Loucy (cell line): ENCODE measurements at regions not wholly inside any gene's neighbourhood (a gene's known extent, or its start where the extent isn't known, plus 50 kb on each side); places are given as distances from the start of the nearest gene placed in this dataset.

ENCODE experiments used
- H2AFZ ChIP-seq: fragments of 200-600 bp; sonication (generic); 2 replicates; pipeline ENCODE4 v1.6.0; 2016; ENCODE audit warnings: antibody characterized with exemption, mild to moderate bottlenecking, low read length, moderate library complexity
- H3F3A ChIP-seq: fragments of 200-600 bp; 2 replicates; pipeline ENCODE4 v1.6.0; 2016; ENCODE audit warnings: antibody characterized with exemption, low read depth, mild to moderate bottlenecking
- H3K27me3 ChIP-seq: fragments of 200-600 bp; sonication (generic); 2 replicates; pipeline ENCODE4 v1.6.1; 2014; ENCODE audit warnings: low read length, mild to moderate bottlenecking; ENCODE audit not compliant: insufficient read depth, poor library complexity, severe bottlenecking
- H3K36me3 ChIP-seq: fragments of 200-600 bp; sonication (generic); 2 replicates; pipeline ENCODE4 v1.6.1; 2016; ENCODE audit warnings: low read length; ENCODE audit not compliant: insufficient read depth
- H3K4me1 ChIP-seq: fragments of 200-600 bp; sonication (generic); 2 replicates; pipeline ENCODE4 v1.5.1; 2014; ENCODE audit warnings: low read length, mild to moderate bottlenecking; ENCODE audit not compliant: insufficient read depth, poor library complexity, severe bottlenecking
- H3K4me2 ChIP-seq: fragments of 200-600 bp; sonication (generic); 2 replicates; pipeline ENCODE4 v1.6.0; 2014; ENCODE audit warnings: antibody characterized with exemption, low read length, low read depth, mild to moderate bottlenecking; ENCODE audit not compliant: poor library complexity, severe bottlenecking
- H3K4me3 ChIP-seq: fragments of 200-600 bp; sonication (generic); 2 replicates; pipeline ENCODE4 v1.5.1; 2014; ENCODE audit warnings: low read length, mild to moderate bottlenecking, mixed read lengths; ENCODE audit not compliant: poor library complexity, severe bottlenecking
- H3K79me2 ChIP-seq: fragments of 200-600 bp; sonication (generic); 2 replicates; pipeline ENCODE4 v1.6.1; 2014; ENCODE audit warnings: low read length; ENCODE audit not compliant: insufficient read depth
- H3K9ac ChIP-seq: fragments of 200-600 bp; sonication (generic); 2 replicates; pipeline ENCODE4 v1.6.0; 2014; ENCODE audit warnings: mild to moderate bottlenecking, low read depth, low read length, moderate library complexity; ENCODE audit not compliant: poor library complexity, severe bottlenecking
- H3K9me2 ChIP-seq: fragments of 200-600 bp; sonication (generic); replicated peaks from 2 replicates; pipeline ENCODE4 v1.6.1; 2016; ENCODE audit warnings: low read depth, low read length, mixed read lengths
- H3K9me3 ChIP-seq: fragments of 200-600 bp; sonication (generic); 2 replicates; pipeline ENCODE4 v1.6.1; 2014; ENCODE audit warnings: mild to moderate bottlenecking, antibody characterized with exemption, low read length, low read depth; ENCODE audit not compliant: insufficient read depth
- H4K20me1 ChIP-seq: fragments of 200-600 bp; sonication (generic); 2 replicates; pipeline ENCODE4 v1.6.0; 2014; ENCODE audit warnings: antibody characterized with exemption, low read length, mild to moderate bottlenecking; ENCODE audit not compliant: insufficient read depth, poor library complexity, severe bottlenecking
- CTCF ChIP-seq: fragments of 200-600 bp; sonication (generic); conservative IDR thresholded peaks from 2 replicates; pipeline ENCODE4 v1.5.1; 2014; ENCODE audit warnings: mild to moderate bottlenecking, antibody characterized with exemption, low read length
- EZH2phosphoT487 ChIP-seq: fragments of 200-600 bp; IDR thresholded peaks from 2 replicates; pipeline ENCODE4 v1.6.1; 2018; ENCODE audit warnings: antibody characterized with exemption, mild to moderate bottlenecking, moderate library complexity, borderline replicate concordance

GRCh38 chr12:87925021-87925420 lies 104.2 kb downstream of the C12orf50 start:
- Histone ChIP-seq H3K36me3 (no peaks in the 10 kb centered on the region), H4K20me1 (no peaks in the 10 kb centered on the region), H3K79me2 (no peaks in the 10 kb centered on the region), H3K4me3 (no peak overlapping the region), H3K9me3 (no peaks in the 10 kb centered on the region), H3K4me2 (no peak overlapping the region), H2AFZ (no peak overlapping the region), H3F3A (no peaks in the 10 kb centered on the region), H3K27me3 (no peaks in the 10 kb centered on the region), H3K9ac (no peak overlapping the region), H3K4me1 (no peaks in the 10 kb centered on the region), H3K9me2 (no peaks in the 10 kb centered on the region)
- TF ChIP-seq EZH2phosphoT487 (no peak), CTCF (no peak)

GRCh38 chr12:87924149-87924548 lies 105.1 kb downstream of the C12orf50 start:
- no peaks in the 10 kb centered on the region for H4K20me1 ChIP-seq
- TF ChIP-seq EZH2phosphoT487 = no peak
- TF ChIP-seq CTCF = no peak
- H3K9me3 ChIP-seq = no peaks in the 10 kb centered on the region
- H3K4me1 ChIP-seq = no peaks in the 10 kb centered on the region
- no peaks in the 10 kb centered on the region for H3F3A ChIP-seq
- no peak overlapping the region for H3K9ac ChIP-seq
- no peak overlapping the region for H3K4me3 ChIP-seq
- no peaks in the 10 kb centered on the region for H3K36me3 ChIP-seq
- H3K79me2 ChIP-seq = no peaks in the 10 kb centered on the region
- H3K4me2 ChIP-seq = no peak overlapping the region
- no peaks in the 10 kb centered on the region for H3K27me3 ChIP-seq
- no peak overlapping the region for H2AFZ ChIP-seq
- no peaks in the 10 kb centered on the region for H3K9me2 ChIP-seq

- Histone ChIP-seq H3K9me2 (no peaks in the 10 kb centered on the region), H3K36me3 (no peaks in the 10 kb centered on the region), H3K27me3 (no peaks in the 10 kb centered on the region), H3K79me2 (no peaks in the 10 kb centered on the region), H3K9me3 (no peaks in the 10 kb centered on the region), H3F3A (no peaks in the 10 kb centered on the region), H3K4me1 (no peaks in the 10 kb centered on the region), H4K20me1 (no peaks in the 10 kb centered on the region), H2AFZ (no peak overlapping the region), H3K4me2 (no peak overlapping the region), H3K9ac (no peak overlapping the region), H3K4me3 (no peak overlapping the region)
- TF ChIP-seq CTCF = no peak
These were observed 105.8 kb downstream of the C12orf50 start for GRCh38 chr12:87923361-87923760.
